Naive thymus-derived CD8-positive, alpha-beta T cell (primary cell): ENCODE measurements at regions not wholly inside any gene's neighbourhood (a gene's known extent, or its start where the extent isn't known, plus 50 kb on each side); places are given as distances from the start of the nearest gene placed in this dataset.

Source experiments
- ATAC-seq, 2 donors: fragments of 150-1000 bp; cut with Tn5 transposase in 1 of 2; sonication (Bioruptor Pico), chemical (Tn5 transposase) in 1 of 2; 1 replicate in 1 of 2; 2 replicates in 1 of 2; pipeline ENCODE4 v1.10.0; 2021; ENCODE audit warnings: mild to moderate bottlenecking in 2 of 2, moderate library complexity in 2 of 2
- POLR2A ChIA-PET: fragments of 350-600 bp; sonication (Branson Sonifier 250); formaldehyde crosslinking; loops from one replicate; lab custom pipeline; 2021; ENCODE audit warnings: antibody characterized with exemption; lab: Charles Lee
- DNase-seq, 10 donors: peaks; one replicate each; pipeline versions ENCODE4 v3.0.0 to v3.0.0-alpha.2; 2020 to 2022
- H3K27ac Mint-ChIP-seq, 10 donors: one replicate each; pipeline ENCODE4 v1.8.0; 2020 to 2022; ENCODE audit warnings: mild to moderate bottlenecking in 10 of 10, mixed read lengths in 10 of 10, moderate library complexity in 4 of 10, inconsistent platforms in 1 of 10
- H3K27me3 Mint-ChIP-seq, 5 donors: one replicate each; pipeline ENCODE4 v1.8.0; 2021 to 2022; ENCODE audit warnings: mixed read lengths in 5 of 5
- H3K36me3 Mint-ChIP-seq, 3 donors: one replicate each; pipeline ENCODE4 v1.8.0; 2020 to 2022; ENCODE audit warnings: mixed read lengths in 3 of 3, mild to moderate bottlenecking in 2 of 3, inconsistent platforms in 1 of 3
- H3K4me1 Mint-ChIP-seq, 4 donors: one replicate each; pipeline ENCODE4 v1.8.0; 2021 to 2022; ENCODE audit warnings: mixed read lengths in 4 of 4
- H3K4me3 Mint-ChIP-seq, 10 donors: one replicate each; pipeline ENCODE4 v1.8.0; 2020 to 2022; ENCODE audit warnings: mild to moderate bottlenecking in 10 of 10, mixed read lengths in 10 of 10, moderate library complexity in 6 of 10, inconsistent platforms in 1 of 10
- H3K9me3 Mint-ChIP-seq, 9 donors: one replicate each; pipeline ENCODE4 v1.8.0; 2020 to 2022; ENCODE audit warnings: mixed read lengths in 9 of 9, mild to moderate bottlenecking in 3 of 9, inconsistent platforms in 1 of 9, moderate library complexity in 1 of 9

GRCh38 chr1:240693844-240694243, 81.9 kb upstream of the GREM2 start:
- Mint-ChIP-seq H3K4me3 (no peak overlapping the region), H3K4me1 (peaks cover 0 to 2% (median 0%) of the 10 kb centered on the region in 4 donors), H3K27ac (no peak overlapping the region), H3K9me3 (peaks cover 0 to 2% (median 0%) of the 10 kb centered on the region in 9 donors), H3K27me3 (peaks cover 0 to 4% (median 2%) of the 10 kb centered on the region in 5 donors), H3K36me3 (no peaks in the 10 kb centered on the region)
- ATAC-seq (no peak), DNase-seq (no peak)
- POLR2A ChIA-PET, result no interaction called here

- Mint-ChIP-seq H3K36me3 (no peaks in the 10 kb centered on the region), H3K9me3 (peaks cover 0 to 4% (median 0%) of the 10 kb centered on the region in 9 donors), H3K4me1 (peaks cover under 1 to 2% (median 1%) of the 10 kb centered on the region in 4 donors), H3K27ac (no peak overlapping the region), H3K4me3 (no peak overlapping the region), H3K27me3 (peaks cover 0 to 4% (median 2%) of the 10 kb centered on the region in 5 donors)
- ATAC-seq (no peak), DNase-seq (no peak)
- POLR2A ChIA-PET, result interaction anchor here (0.7 kb wide), 1 partner anchor 379 kb away, joined by 3 read pairs; no protein-coding TSS in a partner anchor
These were observed 81.1 kb upstream of the GREM2 start for GRCh38 chr1:240693036-240693435.

DNA sequence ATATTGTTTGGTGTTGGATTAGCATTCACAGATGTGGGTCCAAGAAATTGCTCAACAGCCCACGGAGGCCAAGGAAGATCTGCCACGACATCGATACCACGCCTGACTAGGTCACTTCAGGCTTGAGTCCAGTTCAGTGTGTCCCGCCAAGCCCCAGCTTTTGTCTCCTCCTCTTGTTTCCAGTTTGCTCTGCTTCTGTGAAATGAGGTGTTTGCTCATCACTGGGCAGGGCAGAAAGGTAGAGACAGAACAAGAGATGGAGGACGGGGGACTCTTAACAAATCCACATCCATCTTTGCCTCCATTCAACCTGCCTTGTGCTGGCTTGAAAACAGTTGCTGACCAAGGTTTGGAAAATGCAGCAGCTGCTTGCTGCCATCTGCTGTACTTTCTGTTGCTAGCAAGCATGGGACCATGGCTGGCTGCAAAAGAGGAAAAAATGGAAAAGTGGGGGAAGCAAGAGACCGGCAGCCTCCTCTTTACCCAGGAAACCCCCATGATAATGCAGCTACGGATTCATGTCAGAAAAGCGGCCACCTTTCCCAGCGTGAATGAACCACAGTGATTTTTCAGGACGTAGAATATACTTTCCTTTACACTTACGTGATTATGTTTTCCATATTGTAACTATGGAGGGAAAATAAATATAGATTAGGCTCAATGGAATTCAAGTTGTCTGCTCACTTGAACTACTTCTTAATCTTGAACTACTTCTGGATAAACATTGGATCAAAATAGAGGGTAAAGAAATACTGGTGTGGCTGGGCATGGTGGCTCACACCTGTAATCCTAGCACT, 80.2 kb upstream of the GREM2 start:
- DNase-seq (no peak), ATAC-seq (no peak)
- Mint-ChIP-seq H3K27me3 (peaks cover 0 to 4% (median 2%) of the 10 kb centered on the region in 5 donors), H3K27ac (no peak overlapping the region), H3K4me3 (no peak overlapping the region), H3K36me3 (no peaks in the 10 kb centered on the region), H3K4me1 (peaks cover 4 to 10% (median 8%) of the 10 kb centered on the region in 4 donors), H3K9me3 (peaks cover 0 to 3% (median 0%) of the 10 kb centered on the region in 9 donors)
- POLR2A ChIA-PET, result no interaction called here

DNA sequence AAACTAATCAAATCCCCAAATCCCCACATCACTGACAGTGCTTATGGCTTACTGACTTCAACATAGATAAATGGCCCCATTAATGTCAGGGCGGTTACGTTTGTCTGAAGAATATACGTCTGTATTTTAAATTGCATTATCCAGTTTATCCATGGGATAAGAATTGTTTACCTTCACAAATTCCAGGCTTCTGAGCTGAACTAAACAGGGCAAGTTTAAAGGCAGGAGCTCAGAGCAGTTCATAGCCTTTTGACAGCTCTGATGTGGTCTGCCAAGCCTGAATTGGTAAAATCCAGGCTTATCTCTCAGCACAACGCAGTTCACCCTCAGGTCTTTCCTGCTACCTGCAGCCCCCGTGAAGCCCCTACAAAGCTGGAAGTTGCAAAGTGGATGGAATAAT, 79.5 kb upstream of the GREM2 start:
- POLR2A ChIA-PET, result no interaction called here
- Mint-ChIP-seq H3K4me3 (no peak overlapping the region), H3K27ac (no peak overlapping the region), H3K27me3 (peaks cover 0 to 4% (median 2%) of the 10 kb centered on the region in 5 donors), H3K4me1 (peaks cover 4 to 11% (median 8%) of the 10 kb centered on the region in 4 donors), H3K36me3 (no peaks in the 10 kb centered on the region), H3K9me3 (peaks cover 0 to 3% (median 0%) of the 10 kb centered on the region in 9 donors)
- ATAC-seq (no peak), DNase-seq (no peak)

DNA sequence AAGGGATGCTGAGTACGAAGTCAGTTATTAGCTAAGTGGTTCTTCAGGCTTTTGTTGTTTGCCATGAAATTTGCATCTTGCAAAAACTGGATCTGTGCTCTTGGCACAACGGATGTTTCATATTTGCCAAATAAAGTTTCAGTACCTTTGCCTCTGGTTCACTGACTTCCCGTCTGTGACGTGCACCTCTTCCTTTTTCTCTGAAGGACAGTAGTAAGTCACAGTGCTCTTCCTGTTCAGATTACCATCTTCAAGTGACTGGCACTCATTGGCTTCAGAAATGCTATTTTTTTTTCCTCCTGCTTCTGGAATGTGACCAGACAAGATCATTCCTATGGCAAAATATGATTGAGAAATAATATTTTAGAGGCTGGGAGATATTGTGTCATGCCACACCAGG, 75.9 kb upstream of the GREM2 start:
- ATAC-seq (peak in 1 of 2 donors; percentile 61), DNase-seq (peak in 2 of 10 donors; percentile 2 to 11)
- POLR2A ChIA-PET, result no interaction called here
- peaks cover 4 to 11% (median 8%) of the 10 kb centered on the region in 4 donors for H3K4me1 Mint-ChIP-seq
- no peaks in the 10 kb centered on the region for H3K36me3 Mint-ChIP-seq
- H3K4me3 Mint-ChIP-seq, result peak overlapping the region in 3 of 10 donors; percentile 16 to 19 (median 16)
- H3K27ac Mint-ChIP-seq, result peak overlapping the region in 6 of 10 donors; percentile 14 to 72 (median 51)
- H3K9me3 Mint-ChIP-seq, result peaks cover 0 to 3% (median 0%) of the 10 kb centered on the region in 9 donors
- peaks cover 0 to under 1% (median 0%) of the 10 kb centered on the region in 5 donors for H3K27me3 Mint-ChIP-seq

DNA sequence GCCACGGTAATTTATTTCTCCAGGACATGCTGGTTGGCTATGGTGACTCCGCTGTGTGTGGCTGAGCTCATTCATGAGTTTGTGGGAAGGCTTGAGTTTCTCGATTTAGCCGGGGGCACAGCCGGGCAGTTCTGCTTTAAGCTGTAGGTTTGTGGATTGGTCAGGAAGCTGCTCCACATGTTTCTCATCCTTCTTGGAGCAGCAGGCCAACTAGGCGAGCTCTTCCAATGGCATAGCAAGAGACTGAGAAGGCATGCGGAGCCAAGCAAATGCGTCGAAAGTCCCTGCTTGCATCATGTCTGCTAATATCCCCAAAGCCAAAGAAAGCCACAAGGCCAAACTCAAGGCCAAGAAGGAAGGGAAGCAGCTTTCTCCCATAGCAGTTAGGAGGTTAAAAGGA, 71.6 kb upstream of the GREM2 start:
- POLR2A ChIA-PET, result no interaction called here
- peaks cover 0 to 20% (median 3%) of the 10 kb centered on the region in 9 donors for H3K9me3 Mint-ChIP-seq
- DNase-seq (no peak), ATAC-seq (no peak)
- no peaks in the 10 kb centered on the region for H3K27me3 Mint-ChIP-seq
- peaks cover 4 to 11% (median 8%) of the 10 kb centered on the region in 4 donors for H3K4me1 Mint-ChIP-seq
- H3K4me3 Mint-ChIP-seq, result no peak overlapping the region
- no peak overlapping the region for H3K27ac Mint-ChIP-seq
- peaks cover 0 to 5% (median 0%) of the 10 kb centered on the region in 3 donors for H3K36me3 Mint-ChIP-seq

DNA sequence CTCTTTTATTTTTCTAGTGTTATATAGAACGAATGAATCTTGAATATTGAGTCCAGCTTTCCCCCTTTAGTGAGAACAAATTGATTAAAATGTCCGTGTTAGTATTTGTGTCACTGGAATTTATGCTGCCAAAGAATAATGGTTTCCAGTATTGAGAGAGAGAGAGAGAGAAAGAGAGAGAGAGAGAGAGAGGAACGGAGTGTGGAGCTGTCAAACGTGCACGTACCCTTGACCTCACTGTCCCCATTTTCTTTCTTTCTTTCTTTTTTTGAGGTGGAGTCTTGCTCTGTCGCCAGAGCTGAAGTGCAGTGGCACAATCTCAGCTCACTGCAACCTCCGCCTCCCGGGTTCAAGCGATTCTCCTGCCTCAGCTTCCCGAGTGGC, 70.9 kb upstream of the GREM2 start:
- ATAC-seq (no peak), DNase-seq (no peak)
- Mint-ChIP-seq H3K4me3 (no peak overlapping the region), H3K27me3 (no peaks in the 10 kb centered on the region), H3K36me3 (peaks cover 0 to 5% (median 0%) of the 10 kb centered on the region in 3 donors), H3K9me3 (peaks cover 0 to 20% (median 3%) of the 10 kb centered on the region in 9 donors), H3K27ac (no peak overlapping the region), H3K4me1 (peaks cover 4 to 8% (median 5%) of the 10 kb centered on the region in 4 donors)
- POLR2A ChIA-PET, result interaction anchor here (0.6 kb wide), 1 partner anchor 18 kb away, joined by 5 read pairs; no protein-coding TSS in a partner anchor

DNA sequence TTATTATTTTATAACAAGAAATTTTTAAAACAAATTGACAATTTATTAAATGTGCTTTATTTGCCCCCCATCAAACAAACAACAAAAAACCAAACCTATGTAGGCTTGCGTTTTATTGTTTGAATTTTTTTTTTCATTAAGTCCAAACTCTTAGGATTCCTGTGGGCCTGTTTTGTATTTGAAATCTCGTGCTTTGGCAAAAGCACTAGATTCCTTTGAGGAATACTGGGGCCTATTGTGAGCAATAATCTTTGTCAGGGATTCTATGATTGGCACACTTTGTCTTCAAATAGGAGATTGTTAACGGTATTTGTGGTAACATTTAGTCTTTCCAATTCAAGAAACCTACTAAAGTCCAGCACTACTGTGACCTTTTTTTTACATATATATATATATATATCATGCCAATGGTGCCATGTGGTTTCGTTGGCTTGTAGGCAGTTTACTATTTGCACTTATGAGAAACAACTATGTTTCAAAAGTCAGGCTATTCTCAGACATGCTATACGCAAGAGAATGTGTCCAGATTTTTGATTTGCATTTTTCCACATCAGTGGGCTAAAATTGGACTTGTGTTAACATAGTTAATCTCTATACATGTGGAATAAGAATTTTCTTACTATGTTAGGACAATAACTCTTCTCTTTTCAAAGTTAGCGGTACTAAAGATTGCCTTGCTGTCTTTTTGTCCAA, 70.4 kb upstream of the GREM2 start:
- no peak for DNase-seq
- H3K4me1 Mint-ChIP-seq, result peaks cover 0 to 2% (median under 1%) of the 10 kb centered on the region in 4 donors
- no peak overlapping the region for H3K27ac Mint-ChIP-seq

DNA sequence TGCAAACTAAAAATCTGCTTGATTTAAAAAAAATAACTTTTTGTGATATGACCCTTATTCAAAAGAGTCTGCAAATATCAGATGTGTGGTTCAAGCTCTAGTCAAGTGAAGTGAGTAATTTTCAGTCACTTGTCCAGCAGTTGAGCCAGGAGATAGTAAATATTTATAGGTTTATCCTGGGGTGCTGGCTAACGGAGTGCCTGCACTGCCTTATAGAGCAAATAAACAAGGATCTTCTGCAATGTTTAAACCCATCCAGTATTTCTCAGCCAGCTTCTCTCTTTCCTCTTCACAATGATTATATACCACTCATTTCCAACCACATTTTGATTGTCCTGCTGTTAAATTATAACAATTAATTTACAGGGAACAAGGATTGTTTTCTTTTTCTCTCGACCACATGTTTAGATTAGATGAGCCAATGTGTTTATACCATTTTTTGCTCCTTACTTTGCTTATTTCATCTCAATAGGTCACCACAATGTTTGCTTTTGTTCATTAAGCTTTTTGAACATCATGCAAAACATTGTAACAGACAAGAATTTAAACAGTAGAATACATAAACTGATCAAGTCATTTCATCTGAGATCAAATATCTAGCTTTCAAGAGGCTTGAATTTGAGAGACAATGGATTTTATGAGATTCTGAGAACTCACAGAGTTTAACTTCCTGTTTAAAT, 60.3 kb upstream of the GREM2 start:
- H3K27me3 Mint-ChIP-seq, result peaks cover 0 to 13% (median 8%) of the 10 kb centered on the region in 5 donors
- no peaks in the 10 kb centered on the region for H3K36me3 Mint-ChIP-seq
- no peak for ATAC-seq
- H3K27ac Mint-ChIP-seq, result no peak overlapping the region
- peaks cover 0 to 5% (median 3%) of the 10 kb centered on the region in 4 donors for H3K4me1 Mint-ChIP-seq
- peaks cover 0 to 7% (median 4%) of the 10 kb centered on the region in 9 donors for H3K9me3 Mint-ChIP-seq
- no peak for DNase-seq
- H3K4me3 Mint-ChIP-seq, result no peak overlapping the region
- POLR2A ChIA-PET, result no interaction called here

More for the DNA sequence above, 70.4 kb upstream of the GREM2 start:
- H3K27me3 Mint-ChIP-seq, result no peaks in the 10 kb centered on the region
- peaks cover 0 to 5% (median 0%) of the 10 kb centered on the region in 3 donors for H3K36me3 Mint-ChIP-seq
- H3K4me3 Mint-ChIP-seq, result no peak overlapping the region
- POLR2A ChIA-PET, result no interaction called here
- H3K9me3 Mint-ChIP-seq, result peaks cover 0 to 20% (median under 1%) of the 10 kb centered on the region in 9 donors
- ATAC-seq, result no peak

DNA sequence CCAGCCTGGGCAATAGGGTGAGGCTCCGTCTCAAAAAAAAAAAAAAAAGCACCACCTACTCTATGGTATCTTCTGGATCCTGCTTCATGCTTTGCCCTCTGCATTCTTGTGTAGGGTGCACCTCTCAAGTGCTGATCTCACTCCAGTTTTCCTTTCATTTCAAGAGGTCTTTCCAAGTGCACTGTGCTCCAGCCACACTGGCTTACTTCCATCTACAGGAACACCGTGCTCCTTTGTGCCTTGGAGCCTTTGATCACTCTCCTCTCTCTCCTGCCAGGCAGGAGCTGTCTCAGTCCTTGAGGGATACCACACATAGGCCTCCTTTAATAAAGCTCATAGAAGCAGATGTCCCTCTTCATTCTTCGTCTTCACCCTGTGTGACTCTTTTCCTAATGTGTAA, 55.4 kb upstream of the GREM2 start:
- Mint-ChIP-seq H3K27ac (peak overlapping the region in 1 of 10 donors; percentile 27), H3K9me3 (peaks cover 0 to 9% (median 4%) of the 10 kb centered on the region in 9 donors), H3K4me1 (peaks cover 10 to 16% (median 14%) of the 10 kb centered on the region in 4 donors), H3K36me3 (no peaks in the 10 kb centered on the region), H3K27me3 (no peaks in the 10 kb centered on the region), H3K4me3 (peak overlapping the region in 1 of 10 donors; percentile 2)
- DNase-seq (no peak), ATAC-seq (no peak)
- POLR2A ChIA-PET, result no interaction called here

GRCh38 chr1:240666568-240667198, 54.7 kb upstream of the GREM2 start:
- H3K9me3 Mint-ChIP-seq, result peaks cover 0 to 9% (median 5%) of the 10 kb centered on the region in 9 donors
- peak in 2 of 10 donors; percentile 20 to 26 for DNase-seq
- POLR2A ChIA-PET, result no interaction called here
- peak overlapping the region in 5 of 10 donors; percentile 2 to 27 (median 7) for H3K4me3 Mint-ChIP-seq
- H3K4me1 Mint-ChIP-seq, result peaks cover 10 to 16% (median 14%) of the 10 kb centered on the region in 4 donors
- H3K27me3 Mint-ChIP-seq, result peaks cover 0 to 5% (median 0%) of the 10 kb centered on the region in 5 donors
- H3K27ac Mint-ChIP-seq, result peak overlapping the region in 9 of 10 donors; percentile 2 to 76 (median 54)
- ATAC-seq, result peak; percentile 42 to 97
- no peaks in the 10 kb centered on the region for H3K36me3 Mint-ChIP-seq
